Neural crest cell (in vitro differentiated cells): ENCODE measurements at regions not wholly inside any gene's neighbourhood (a gene's known extent, or its start where the extent isn't known, plus 50 kb on each side); places are given as distances from the start of the nearest gene placed in this dataset.

Experiments
- DNase-seq: peaks from one replicate; pipeline ENCODE4 v3.0.0; 2021; ENCODE audit warnings: low read depth, mixed read lengths, low spot score
- H3K27ac Mint-ChIP-seq: one replicate; pipeline ENCODE4 v1.8.0; 2021; ENCODE audit warnings: mild to moderate bottlenecking, mixed read lengths; ENCODE audit not compliant: unreplicated experiment
- H3K27me3 Mint-ChIP-seq: 2 replicates; pipeline ENCODE4 v1.8.0; 2021; ENCODE audit warnings: low read depth, mild to moderate bottlenecking, mixed read lengths
- H3K36me3 Mint-ChIP-seq: 2 replicates; pipeline ENCODE4 v1.8.0; 2021; ENCODE audit warnings: low read depth, mild to moderate bottlenecking, mixed read lengths
- H3K4me1 Mint-ChIP-seq: 2 replicates; pipeline ENCODE4 v1.8.0; 2021; ENCODE audit warnings: mixed read lengths
- H3K4me3 Mint-ChIP-seq: one replicate; pipeline ENCODE4 v1.8.0; 2021; ENCODE audit warnings: mild to moderate bottlenecking, mixed read lengths
- H3K9me3 Mint-ChIP-seq: 2 replicates; pipeline ENCODE4 v1.8.0; 2021; ENCODE audit warnings: mixed read lengths
- TF ChIP-seq, protein P1 (sequence below): fragments of 200-600 bp; sonication (generic); conservative IDR thresholded peaks from 2 replicates; pipeline ENCODE4 v1.5.0; 2021; ENCODE audit warnings: antibody characterized with exemption, mild to moderate bottlenecking

DNA sequence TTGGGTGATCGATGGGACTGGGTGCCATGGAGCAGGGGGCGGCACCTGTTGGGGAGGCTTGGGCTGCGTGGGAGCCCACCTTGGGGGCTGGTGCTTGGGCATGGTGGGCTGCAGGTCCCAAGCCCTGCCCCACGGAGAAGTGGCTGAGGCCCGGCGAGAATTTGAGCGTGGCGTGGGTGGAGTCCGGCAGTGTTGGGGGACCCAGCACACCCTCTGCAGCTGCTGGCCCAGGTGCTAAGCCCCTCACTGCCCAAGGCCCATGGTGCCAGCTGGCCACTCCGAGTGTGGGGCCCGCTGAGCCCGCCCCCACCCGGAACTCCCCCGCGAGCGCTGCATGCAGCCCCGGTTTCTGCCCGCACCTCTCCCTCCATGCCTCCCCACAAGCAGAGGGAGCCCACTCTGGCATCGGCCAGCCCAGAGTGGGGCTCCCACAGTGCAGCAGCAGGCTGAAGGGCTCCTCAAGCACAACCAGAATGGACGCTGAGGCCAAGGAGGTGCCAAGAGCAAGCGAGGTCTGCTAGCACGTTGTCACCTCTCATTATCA, 1178.6 kb upstream of the CDH10 start:
- TF ChIP-seq, protein P1, sequence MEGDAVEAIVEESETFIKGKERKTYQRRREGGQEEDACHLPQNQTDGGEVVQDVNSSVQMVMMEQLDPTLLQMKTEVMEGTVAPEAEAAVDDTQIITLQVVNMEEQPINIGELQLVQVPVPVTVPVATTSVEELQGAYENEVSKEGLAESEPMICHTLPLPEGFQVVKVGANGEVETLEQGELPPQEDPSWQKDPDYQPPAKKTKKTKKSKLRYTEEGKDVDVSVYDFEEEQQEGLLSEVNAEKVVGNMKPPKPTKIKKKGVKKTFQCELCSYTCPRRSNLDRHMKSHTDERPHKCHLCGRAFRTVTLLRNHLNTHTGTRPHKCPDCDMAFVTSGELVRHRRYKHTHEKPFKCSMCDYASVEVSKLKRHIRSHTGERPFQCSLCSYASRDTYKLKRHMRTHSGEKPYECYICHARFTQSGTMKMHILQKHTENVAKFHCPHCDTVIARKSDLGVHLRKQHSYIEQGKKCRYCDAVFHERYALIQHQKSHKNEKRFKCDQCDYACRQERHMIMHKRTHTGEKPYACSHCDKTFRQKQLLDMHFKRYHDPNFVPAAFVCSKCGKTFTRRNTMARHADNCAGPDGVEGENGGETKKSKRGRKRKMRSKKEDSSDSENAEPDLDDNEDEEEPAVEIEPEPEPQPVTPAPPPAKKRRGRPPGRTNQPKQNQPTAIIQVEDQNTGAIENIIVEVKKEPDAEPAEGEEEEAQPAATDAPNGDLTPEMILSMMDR: no peak
- H3K36me3 Mint-ChIP-seq: no peaks in the 10 kb centered on the region
- no peaks in the 10 kb centered on the region for H3K4me1 Mint-ChIP-seq
- no peaks in the 10 kb centered on the region for H3K27me3 Mint-ChIP-seq
- no peak overlapping the region for H3K27ac Mint-ChIP-seq
- peaks cover 2% of the 10 kb centered on the region for H3K9me3 Mint-ChIP-seq
- H3K4me3 Mint-ChIP-seq: no peak overlapping the region
- no peak for DNase-seq
